Neutrophil (primary cell): ENCODE measurements at regions not wholly inside any gene's neighbourhood (a gene's known extent, or its start where the extent isn't known, plus 50 kb on each side); places are given as distances from the start of the nearest gene placed in this dataset.

Experiments
- H3K27ac ChIP-seq: fragments of 200-600 bp; sonication (generic); 2 replicates; pipeline ENCODE4 v1.5.1; 2016; ENCODE audit warnings: mild to moderate bottlenecking, moderate library complexity
- H3K27me3 ChIP-seq: fragments of 200-600 bp; sonication (generic); 2 replicates; pipeline ENCODE4 v1.6.0; 2016; ENCODE audit warnings: mild to moderate bottlenecking
- H3K36me3 ChIP-seq: fragments of 200-600 bp; sonication (generic); 2 replicates; pipeline ENCODE4 v1.5.1; 2017
- H3K4me1 ChIP-seq, 2 experiments: fragments of 200-600 bp in 1 of 2; sonication (generic) in 1 of 2; 1 replicate in 1 of 2; 2 replicates in 1 of 2; pipeline versions ENCODE4 v1.5.1 to v1.6.1; 2013 to 2016; ENCODE audit warnings: low read depth in 1 of 2, low read length in 1 of 2, mild to moderate bottlenecking in 1 of 2, moderate library complexity in 1 of 2; ENCODE audit not compliant: control insufficient read depth in 1 of 2, insufficient read depth in 1 of 2
- H3K4me3 ChIP-seq, 2 experiments: fragments of 200-600 bp in 1 of 2; sonication (generic) in 1 of 2; 1 replicate in 1 of 2; 2 replicates in 1 of 2; pipeline ENCODE4 v1.5.1; 2013 to 2016; ENCODE audit warnings: low read depth in 1 of 2, low read length in 1 of 2, mild to moderate bottlenecking in 1 of 2, moderate library complexity in 1 of 2
- H3K9me3 ChIP-seq: fragments of 200-600 bp; sonication (generic); 2 replicates; pipeline ENCODE4 v1.5.1; 2016
- CTCF ChIP-seq: fragments of 200-600 bp; sonication (generic); IDR thresholded peaks from 2 replicates; pipeline ENCODE4 v1.5.1; 2016; ENCODE audit warnings: antibody characterized with exemption

GRCh38 chr10:91690412-91690811 is 57.5 kb upstream of the PPP1R3C start:
- H3K9me3 ChIP-seq = no peaks in the 10 kb centered on the region
- no peaks in the 10 kb centered on the region for H3K4me1 ChIP-seq
- no peak overlapping the region for H3K27ac ChIP-seq
- H3K36me3 ChIP-seq = no peaks in the 10 kb centered on the region
- H3K4me3 ChIP-seq = no peak overlapping the region
- no peak for TF ChIP-seq CTCF
- H3K27me3 ChIP-seq = peaks cover 6% of the 10 kb centered on the region

GRCh38 chr10:91689731-91690168 is 56.9 kb upstream of the PPP1R3C start:
- Histone ChIP-seq H3K9me3 (no peaks in the 10 kb centered on the region), H3K4me3 (no peak overlapping the region), H3K4me1 (no peaks in the 10 kb centered on the region), H3K36me3 (no peaks in the 10 kb centered on the region), H3K27me3 (peaks cover 10% of the 10 kb centered on the region), H3K27ac (no peak overlapping the region)
- TF ChIP-seq CTCF = no peak

- no peaks in the 10 kb centered on the region for H3K36me3 ChIP-seq
Measured at GRCh38 chr10:91684841-91685240, 52.0 kb upstream of the PPP1R3C start.

GRCh38 chr10:91683975-91684374 is 51.1 kb upstream of the PPP1R3C start:
- no peak for TF ChIP-seq CTCF
- Histone ChIP-seq H3K36me3 (no peaks in the 10 kb centered on the region), H3K27me3 (peaks cover 21% of the 10 kb centered on the region), H3K27ac (no peak overlapping the region), H3K4me1 (no peaks in the 10 kb centered on the region), H3K4me3 (no peak overlapping the region), H3K9me3 (no peaks in the 10 kb centered on the region)

More at GRCh38 chr10:91684841-91685240, 52.0 kb upstream of the PPP1R3C start:
- H3K27ac ChIP-seq = no peak overlapping the region
- H3K9me3 ChIP-seq = no peaks in the 10 kb centered on the region
- H3K27me3 ChIP-seq = peaks cover 21% of the 10 kb centered on the region
- TF ChIP-seq CTCF = no peak
- no peaks in the 10 kb centered on the region for H3K4me1 ChIP-seq
- H3K4me3 ChIP-seq = no peak overlapping the region

- TF ChIP-seq CTCF = no peak
- Histone ChIP-seq H3K36me3 (no peaks in the 10 kb centered on the region), H3K27ac (no peak overlapping the region), H3K27me3 (peaks cover 21% of the 10 kb centered on the region), H3K4me1 (no peaks in the 10 kb centered on the region), H3K4me3 (no peak overlapping the region), H3K9me3 (no peaks in the 10 kb centered on the region)
Measured at GRCh38 chr10:91682912-91683311, 50.0 kb upstream of the PPP1R3C start.
